GM18520 (cell line): ENCODE measurements at regions not wholly inside any gene's neighbourhood (a gene's known extent, or its start where the extent isn't known, plus 50 kb on each side); places are given as distances from the start of the nearest gene placed in this dataset.

Experiments used
- ATAC-seq: cut with Tn5 transposase; IDR thresholded peaks from one replicate; pipeline ENCODE4 v1.9.1; 2021; ENCODE audit not compliant: unreplicated experiment

GRCh38 chr2:52964916-52965530 is 802.6 kb upstream of the CHAC2 start:
- no peak for ATAC-seq

- ATAC-seq: no peak
Observed at GRCh38 chr2:52961403-52961802, 806.2 kb upstream of the CHAC2 start.

GRCh38 chr2:52960881-52961280 is 806.7 kb upstream of the CHAC2 start:
- no peak for ATAC-seq

GRCh38 chr2:52959801-52960200 is 807.8 kb upstream of the CHAC2 start:
- ATAC-seq: no peak

GRCh38 chr2:52956766-52957165 is 810.8 kb upstream of the CHAC2 start:
- no peak for ATAC-seq

- ATAC-seq: no peak
Observed at GRCh38 chr2:52956118-52956517, 811.5 kb upstream of the CHAC2 start.

- ATAC-seq: no peak
Observed at GRCh38 chr2:52955079-52955478, 812.5 kb upstream of the CHAC2 start.

- no peak for ATAC-seq
Observed at GRCh38 chr2:52940101-52940500, 827.5 kb upstream of the CHAC2 start.

GRCh38 chr2:52939250-52939649 is 828.4 kb upstream of the CHAC2 start:
- ATAC-seq: no peak

GRCh38 chr2:52936029-52936428 is 831.6 kb upstream of the CHAC2 start:
- no peak for ATAC-seq

GRCh38 chr2:52934920-52935640 is 832.5 kb upstream of the CHAC2 start:
- ATAC-seq: no peak

- peak; percentile 50 for ATAC-seq
Observed at GRCh38 chr2:52934323-52934898, 833.2 kb upstream of the CHAC2 start.

- ATAC-seq: no peak
Observed at GRCh38 chr2:52933878-52934277, 833.7 kb upstream of the CHAC2 start.

GRCh38 chr2:52931660-52932059 is 835.9 kb upstream of the CHAC2 start:
- peak; percentile 36 for ATAC-seq

GRCh38 chr2:52929412-52929811 is 838.2 kb upstream of the CHAC2 start:
- ATAC-seq: no peak

GRCh38 chr2:52919673-52920072 is 847.9 kb upstream of the CHAC2 start:
- ATAC-seq: no peak

GRCh38 chr2:52918551-52918950 is 849.1 kb upstream of the CHAC2 start:
- no peak for ATAC-seq

GRCh38 chr2:52916981-52917380 is 850.6 kb upstream of the CHAC2 start:
- no peak for ATAC-seq

- ATAC-seq: no peak
Observed at GRCh38 chr2:52904355-52904891, 863.2 kb upstream of the CHAC2 start.

GRCh38 chr2:52897511-52898044 is 870.0 kb upstream of the CHAC2 start:
- ATAC-seq: no peak

- ATAC-seq: no peak
Observed at GRCh38 chr2:52895726-52896340, 871.8 kb upstream of the CHAC2 start.
